GM18499 (cell line): ENCODE measurements at regions not wholly inside any gene's neighbourhood (a gene's known extent, or its start where the extent isn't known, plus 50 kb on each side); places are given as distances from the start of the nearest gene placed in this dataset.

Experiments used
- ATAC-seq: cut with Tn5 transposase; IDR thresholded peaks from one replicate; pipeline ENCODE4 v1.9.1; 2021; ENCODE audit warnings: moderate number of reproducible peaks; ENCODE audit not compliant: insufficient read depth, unreplicated experiment

DNA sequence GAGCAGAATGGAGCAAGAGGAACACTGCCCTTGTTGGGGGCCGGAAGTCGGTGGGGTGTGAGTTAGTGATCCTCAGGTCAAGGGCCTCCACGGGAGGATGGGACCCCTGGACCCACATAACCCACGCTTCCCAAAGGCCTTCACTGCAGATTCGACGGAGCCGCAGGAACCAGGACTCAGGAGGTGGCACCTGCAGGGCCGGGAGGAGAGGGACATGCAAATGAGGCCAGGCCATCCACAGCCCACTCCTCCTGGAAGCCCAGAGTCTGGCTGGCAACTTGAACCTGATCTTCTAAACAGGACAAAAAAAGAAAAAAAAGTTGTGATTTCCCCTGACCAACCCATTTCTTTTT, 299.9 kb downstream of the SOX9 start:
- no peak for ATAC-seq

DNA sequence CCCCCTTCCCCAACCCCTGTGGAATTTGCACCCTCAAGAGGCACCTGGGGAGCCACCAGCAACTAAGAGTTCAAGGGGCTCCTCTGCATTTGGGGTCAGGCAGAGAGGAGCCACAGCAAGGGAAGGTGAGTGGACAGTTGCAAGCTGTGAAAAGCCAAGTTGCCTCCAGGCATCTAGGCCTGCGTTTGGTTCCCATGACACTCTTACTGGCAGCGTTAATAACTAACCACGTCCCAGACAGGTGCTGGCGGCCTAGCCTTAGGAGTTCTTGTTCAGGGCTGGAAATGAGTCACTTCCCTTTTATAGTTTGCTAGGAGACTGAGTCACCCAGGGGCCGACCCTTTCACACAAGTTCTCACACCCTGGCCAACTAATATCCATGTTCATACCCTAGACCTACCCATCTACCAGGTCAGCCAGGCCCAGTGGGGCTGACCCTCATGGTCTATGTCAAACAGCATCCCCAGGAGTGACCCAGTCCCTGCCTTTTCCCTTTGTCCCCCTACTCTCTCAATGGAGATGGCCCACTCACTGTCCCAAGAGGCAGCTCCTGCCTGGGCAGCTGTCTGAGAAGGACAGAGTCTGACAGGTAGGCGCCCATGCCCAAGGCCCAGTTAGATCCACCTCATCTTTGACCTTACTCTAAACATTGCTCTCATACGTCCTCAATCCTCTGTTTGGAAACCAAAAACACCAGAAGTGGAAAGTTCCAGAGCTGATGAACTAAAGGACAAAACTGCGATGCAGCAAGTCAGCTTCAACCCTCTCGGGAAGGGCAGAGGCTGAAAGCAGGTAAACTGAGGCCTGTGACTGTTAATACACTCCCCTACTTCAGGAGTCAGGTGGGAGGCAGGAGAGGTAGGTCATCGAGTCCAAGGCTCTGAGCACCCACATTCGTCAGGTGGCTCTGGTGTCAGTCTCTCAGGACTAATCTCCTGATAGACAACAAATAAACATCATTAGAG, 300.6 kb downstream of the SOX9 start:
- ATAC-seq, result peak; percentile 41

DNA sequence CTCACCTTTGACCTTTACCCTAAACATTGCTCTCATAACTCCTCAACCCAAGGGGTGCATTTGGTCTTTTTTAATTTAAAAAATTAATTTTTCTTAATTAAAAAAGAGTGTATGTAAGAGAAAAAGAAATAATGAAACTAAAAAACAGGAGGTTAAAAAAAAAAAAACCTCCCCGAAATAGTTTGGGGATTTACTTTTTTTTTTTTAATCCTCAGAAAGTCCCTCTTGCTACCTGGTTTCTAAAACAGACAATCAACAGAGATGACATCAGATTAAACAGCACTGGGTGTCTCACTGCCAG, 301.3 kb downstream of the SOX9 start:
- ATAC-seq, result peak; percentile 13

DNA sequence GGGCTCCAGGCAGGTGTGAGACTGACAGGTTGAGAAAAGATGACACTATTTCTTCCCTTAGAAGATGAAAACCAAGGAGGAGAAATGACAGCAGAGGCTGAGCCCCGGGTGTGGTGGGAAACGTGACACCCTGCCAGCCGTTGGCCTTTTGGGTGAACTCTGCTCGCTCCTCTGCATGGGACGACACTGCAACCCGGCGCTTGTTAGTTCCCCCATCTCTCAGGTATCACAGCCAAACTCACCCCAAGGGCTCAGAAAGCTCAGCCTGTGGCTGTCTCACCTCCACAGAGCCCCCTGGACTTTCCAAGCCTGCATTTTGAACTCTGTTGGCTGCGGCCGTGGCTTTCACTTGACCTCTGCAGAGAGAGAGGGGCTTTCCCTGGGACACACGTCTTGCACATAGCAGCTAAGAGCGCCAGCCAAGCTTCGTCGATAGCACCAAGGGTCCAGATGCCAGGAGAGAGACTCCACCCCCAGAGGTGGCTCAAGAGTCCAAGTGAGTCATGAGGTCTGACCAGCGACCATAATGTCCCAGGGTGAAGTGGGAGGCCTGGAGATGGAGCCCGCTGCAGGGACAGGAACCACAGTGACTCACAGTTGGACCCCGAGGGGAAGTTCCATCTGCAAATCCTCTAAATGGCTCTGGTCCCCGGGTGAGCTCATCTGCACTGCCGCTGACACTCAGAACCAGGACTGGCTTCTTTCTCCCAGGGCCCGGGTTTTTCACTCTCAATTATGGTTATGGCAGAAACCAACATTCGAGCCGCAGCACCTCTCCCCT, 301.9 kb downstream of the SOX9 start:
- ATAC-seq, result peak; percentile 29

DNA sequence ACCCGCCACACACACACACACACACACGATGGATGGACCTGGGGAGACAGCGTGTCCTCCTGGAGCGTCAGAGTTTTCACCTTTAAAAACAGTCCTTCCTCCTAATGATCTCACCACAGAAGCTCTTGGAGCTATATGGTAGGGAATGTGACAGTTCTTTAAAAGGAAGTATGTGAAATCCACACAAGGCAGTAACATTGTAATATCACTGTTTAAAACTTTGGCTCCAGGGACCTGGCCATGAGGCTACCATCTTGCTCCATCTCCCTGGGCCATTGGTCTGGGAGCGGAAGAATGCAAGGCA, 302.4 kb downstream of the SOX9 start:
- ATAC-seq, result no peak

DNA sequence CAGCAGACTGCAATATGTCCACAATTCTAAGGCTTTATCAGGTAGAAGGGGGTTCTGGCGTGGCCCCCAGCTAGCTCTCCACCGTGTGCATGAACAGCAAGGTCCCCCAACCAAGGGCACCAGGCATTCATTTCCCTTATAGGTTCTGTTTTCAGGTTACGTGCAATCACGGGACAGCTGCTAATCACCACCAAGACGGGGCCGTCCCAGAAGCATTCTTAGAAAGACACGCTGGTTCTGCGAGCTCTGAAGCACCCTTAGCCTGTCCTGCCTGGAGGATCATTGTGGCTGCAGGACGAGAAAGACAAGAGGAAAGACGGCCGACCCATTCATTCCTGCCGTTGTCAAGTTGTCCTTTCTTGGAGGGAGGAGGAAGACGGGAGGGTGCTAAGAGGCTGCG, 302.9 kb downstream of the SOX9 start:
- no peak for ATAC-seq

DNA sequence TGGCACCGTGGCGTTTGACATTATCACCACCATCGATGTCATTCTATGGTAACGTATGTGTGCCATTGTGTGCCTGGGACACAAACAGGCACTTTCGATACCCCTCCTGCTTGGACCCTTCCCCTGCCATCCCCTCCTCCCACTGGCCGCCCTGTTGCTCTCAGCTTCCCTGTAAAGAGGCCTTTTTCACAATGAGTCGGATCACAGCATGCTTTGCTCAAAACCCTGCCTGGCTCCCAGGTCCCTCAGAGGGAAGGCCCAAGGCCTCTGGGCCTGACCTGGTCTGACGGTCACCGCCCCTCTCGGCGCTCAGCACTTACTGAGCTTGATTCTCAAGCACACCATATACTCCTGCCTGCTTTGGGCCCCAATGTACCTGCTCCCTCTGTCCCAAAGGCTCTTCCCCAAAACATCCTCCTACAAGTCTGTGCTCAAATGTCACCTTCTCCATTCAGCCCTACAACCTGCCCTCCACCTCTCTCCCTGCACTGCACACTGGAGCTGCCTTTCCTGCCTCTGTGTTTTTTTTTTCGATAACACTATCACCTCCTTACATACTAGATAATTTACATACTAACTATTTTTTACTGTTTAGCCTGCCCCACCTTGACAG, 303.8 kb downstream of the SOX9 start:
- no peak for ATAC-seq

DNA sequence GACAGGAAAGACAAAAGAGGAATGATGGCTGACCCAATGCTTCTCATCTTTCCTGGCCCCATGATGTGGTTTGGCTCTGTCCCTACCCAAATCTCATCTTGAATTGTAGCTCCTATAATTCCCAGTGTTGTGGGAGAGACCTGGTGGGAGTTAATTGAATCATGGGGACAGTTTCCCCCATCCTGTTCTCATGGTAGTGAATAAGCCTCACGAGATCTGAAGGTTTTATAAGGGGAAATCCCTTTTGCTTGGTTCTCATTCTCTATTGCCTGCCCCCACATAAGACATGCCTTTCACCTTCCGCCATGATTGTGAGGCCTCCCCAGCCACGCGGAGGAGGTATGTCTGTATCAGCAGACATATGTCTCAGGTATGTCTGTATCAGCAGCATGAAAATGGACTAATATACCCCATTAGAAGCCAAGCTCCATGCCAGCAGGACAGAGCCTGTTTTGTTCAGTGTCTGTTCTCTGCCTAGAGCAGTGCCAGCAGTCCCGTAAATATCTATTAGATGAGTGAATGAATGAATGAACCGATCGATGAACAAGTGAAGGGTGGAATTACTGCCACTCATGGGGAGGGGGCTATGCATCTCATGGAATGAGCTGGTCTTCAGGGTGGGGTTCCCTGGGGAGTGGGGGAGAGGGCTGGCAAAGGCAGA, 304.4 kb downstream of the SOX9 start:
- ATAC-seq, result no peak

DNA sequence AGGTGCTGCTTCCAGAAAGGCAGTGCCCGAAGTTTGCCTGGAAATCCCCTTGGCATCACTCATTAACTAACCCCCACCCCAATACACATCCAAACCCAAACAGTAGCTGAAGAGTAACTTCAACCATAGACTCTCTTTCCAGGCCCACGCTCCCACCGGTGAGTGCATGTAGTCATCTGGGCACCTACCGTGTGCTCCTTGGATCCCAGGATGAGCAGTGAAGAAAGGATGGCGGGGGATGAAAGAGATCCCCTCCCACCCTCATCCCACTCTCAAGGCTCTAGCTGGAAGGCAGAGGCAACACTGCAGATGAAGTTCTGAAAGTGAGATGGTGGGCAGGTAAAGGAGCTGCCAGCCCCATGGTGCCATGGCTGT, 305.0 kb downstream of the SOX9 start:
- no peak for ATAC-seq

DNA sequence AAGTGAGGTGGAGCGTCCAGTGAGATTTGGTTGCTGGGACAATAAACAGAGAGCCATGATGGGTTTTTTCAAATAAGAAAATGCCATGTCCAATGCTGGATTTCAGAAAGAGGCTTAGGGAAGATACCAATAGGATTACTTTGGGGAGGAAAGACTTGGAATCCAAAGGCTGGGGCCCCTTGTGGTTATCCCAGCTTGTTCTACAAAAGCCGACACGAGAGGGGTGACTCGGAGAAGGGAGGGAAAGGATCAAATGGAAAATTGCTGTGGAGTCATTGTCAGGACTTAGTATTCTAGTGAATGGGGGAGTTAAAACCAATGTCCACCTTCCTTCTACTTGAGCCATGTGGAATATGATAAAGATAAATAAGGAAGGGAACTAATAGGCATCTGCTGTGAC, 305.5 kb downstream of the SOX9 start:
- no peak for ATAC-seq

DNA sequence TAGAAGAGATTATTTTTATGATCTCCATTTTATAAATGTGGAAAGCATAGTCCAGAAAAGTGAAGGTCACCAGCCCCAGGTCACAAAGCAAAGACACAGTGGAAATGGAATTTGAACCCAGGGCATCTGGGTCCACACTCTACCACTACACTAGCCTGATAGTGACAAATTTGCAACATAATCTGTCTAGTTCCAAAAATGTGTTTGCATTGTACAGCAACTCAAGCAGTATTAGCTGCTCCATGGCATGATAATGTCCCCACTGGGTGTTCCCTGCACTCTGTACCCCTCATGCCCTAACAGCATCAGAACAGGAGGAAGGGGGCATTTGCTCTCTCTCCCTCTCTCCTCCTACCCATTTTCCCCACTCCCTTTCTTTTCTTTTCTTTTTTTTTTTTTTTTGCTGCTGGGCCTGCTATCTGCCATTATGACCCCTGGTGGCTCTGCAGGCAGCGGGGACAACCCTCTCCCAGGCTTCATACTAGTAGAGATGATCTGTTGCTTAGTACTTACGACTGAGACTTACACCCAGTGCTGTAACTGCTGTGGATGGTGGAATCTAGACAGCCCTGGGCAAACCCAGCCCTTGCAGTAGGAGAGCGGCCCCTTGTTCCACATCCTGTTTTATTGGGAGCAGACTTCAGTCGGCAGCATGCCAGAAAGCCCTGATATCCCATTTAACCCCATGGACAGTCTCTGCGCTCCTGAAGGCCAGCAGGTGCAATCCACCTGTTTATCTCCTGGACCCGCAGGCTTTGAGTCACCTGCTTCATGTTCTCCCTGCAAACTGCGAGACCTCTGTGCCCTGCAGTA, 306.3 kb downstream of the SOX9 start:
- no peak for ATAC-seq

DNA sequence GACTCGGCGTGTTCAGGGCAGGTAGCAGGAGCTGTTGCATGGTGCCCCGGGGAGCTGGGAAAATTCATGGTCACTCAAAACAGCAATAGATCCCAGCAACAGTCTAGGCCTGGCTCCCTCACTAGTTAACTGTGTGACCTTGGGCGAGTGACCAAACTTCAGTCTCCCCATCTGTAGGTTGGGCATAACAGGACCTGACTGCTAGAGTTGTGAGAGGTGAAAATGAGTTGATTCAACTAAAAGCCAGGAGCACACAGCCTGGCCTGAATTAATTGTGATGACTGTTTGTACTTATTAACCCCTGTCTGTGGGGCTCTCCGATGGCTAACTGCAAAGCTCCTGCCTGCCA, 306.9 kb downstream of the SOX9 start:
- ATAC-seq, result no peak

DNA sequence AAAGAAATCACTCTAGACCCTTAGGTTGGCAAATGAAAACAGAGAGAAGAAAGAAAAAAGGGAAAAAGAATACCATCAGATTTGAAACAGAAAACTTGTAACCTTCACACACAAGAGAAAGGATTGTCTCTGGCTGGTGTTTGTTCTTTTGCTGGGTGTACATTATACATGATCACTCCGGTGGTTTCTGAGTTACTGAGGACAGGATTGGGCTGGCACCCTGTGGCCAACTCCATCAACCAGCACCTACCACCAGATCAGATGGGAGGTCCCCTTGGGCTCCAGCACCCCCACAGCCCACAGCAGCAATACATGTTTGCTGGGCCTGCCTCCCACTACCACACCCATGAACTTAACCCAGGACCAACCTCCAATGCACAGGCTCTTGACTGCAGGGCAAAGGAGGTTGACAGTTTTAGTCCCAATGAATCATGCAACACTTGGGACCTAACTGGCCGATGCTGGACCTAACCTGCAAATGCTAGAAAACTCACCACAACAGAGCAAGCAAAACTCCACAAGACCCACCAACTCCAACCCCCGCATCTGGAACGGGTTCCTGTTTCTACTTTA, 308.3 kb downstream of the SOX9 start:
- ATAC-seq, result no peak

DNA sequence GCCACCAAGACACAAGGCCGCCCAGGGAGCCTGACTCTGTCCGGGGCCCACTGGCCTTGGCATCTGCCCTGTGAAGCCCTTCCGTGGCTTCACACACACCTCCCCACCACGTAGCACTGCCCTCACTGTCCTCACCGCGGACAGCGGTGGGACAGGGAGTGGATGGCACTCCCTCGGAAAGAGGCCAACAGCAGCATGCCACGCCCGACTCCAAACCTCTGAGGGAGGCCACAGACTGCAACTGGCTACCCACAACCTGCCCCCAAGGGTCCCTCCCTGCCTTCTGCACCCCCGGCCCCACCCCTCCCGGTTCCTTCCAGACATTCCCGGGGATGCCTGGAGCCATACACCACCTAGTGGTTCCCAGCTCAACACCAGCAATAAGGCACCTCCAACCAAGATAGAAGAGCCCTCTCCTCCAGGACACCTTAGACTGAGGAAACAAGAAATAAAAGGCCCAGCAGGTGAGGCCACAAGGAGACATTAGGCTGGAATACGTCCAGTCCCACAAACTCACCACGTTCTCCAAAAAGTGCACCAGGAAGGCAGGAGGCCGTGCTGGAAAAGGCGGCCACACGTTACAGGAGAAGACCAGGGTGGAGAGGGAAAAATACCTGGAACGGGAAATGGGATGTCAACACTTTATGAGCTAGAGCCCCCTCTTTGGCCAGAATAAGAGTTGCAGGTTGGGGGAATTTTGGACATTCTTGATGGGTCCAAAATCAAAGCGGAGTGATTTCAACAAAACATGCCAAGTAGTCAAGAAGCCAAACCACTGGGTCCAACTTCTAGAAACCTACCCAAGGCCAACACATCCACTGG, 310.0 kb downstream of the SOX9 start:
- no peak for ATAC-seq

DNA sequence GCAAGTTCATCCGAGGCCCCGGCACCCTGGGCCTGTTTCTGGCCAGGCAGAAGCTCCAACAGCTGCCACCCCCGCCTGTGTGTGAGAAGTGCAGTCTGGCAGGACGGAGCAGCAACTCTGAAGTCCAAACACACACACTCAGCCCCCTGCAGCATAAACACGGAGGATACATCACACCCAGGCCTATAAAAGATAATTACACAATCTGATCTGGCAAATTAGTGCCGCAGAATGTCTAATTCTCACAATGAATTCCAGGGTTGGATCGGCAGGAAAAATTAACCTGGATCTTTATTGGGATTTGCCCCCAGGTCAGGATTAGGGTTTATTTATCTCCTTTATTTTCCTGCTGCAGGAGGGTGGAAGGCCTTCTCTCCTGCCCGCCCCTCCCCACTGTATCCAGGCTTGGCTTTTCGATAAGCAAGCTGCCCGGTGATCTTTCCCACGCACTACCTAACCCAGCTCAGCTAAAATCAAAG, 311.4 kb downstream of the SOX9 start:
- no peak for ATAC-seq

DNA sequence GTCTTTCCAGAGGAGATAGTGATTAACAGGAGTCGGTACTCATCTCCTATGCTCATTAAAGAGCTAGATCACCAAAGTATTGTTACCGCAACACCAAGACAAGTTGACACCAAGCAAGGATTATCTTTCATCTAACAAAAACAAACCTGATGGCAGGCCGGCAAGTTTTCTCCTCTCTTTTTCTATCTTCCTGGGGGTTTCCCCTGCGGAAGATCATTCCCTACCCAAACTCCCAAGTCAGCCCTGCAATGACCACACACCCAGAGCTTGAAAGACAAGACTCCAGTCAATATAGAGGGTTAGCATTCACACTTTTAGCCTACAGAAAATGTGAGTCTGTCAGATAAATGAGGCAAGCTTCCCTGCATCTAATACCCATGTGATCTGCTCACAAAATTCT, 312.1 kb downstream of the SOX9 start:
- no peak for ATAC-seq

DNA sequence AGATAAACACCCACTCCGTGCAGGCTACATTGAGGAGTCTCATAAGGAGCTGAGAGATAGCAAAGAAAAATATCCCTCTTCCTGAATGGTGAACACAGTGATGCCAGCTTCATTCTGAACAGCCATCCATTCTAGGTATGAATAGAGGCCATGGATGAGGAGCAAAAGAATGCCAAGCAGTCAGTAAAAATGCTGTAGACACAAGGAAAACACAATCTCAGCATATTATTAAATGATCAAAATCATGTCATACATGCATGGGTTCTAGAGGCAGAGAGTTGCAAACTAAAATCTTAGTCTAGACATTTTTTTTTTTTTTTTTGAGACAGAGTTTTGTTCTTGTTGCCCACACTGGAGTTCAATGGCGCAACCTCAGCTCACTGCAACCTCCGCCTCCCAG, 313.0 kb downstream of the SOX9 start:
- no peak for ATAC-seq

DNA sequence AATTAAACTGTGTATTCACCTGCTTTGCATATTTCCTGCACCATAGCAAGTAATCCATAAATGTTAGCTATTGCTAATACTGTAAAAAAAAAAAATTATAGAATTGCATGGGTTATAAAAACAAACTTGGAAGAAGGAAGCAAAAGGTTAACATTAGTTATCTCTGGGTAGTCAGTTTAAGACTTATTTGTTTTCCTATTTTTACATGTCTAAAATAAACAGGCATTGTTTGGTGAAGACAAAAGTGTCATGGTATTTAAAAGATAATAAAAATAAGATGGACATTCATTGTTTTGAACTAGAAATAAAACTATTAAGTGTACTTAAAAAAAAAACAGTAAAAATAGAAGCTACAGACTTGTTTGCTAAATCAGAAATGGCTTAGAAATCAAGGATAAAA, 313.8 kb downstream of the SOX9 start:
- ATAC-seq, result no peak

DNA sequence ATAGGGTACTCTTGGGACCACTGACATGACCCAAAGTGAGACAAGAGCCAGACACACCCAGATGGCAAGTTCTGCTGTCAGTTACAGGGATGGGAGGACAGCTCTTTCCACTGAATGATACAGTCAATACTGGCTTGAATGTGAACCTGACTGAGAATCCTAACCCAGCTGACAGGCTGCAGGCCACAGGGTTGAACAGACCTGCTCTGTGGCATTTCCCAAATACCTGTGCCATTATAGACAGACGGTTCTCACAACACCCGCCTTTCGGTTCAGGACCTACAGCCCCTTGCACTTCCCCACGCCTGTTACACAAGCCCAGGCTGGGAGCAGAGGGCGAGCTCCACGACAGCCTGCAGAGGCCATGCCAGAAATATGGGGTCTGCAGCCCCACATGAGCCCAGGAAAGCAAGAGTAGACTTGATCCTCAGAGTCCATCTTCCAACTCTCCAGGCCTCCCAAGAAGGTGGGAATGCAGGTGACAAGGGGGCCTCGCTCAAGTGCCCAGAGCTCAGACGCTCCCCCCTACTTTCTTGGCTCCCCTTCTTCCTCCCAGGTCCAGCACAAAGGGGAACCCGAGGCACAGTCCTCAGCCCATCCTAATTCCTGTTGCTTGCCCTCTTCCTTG, 314.3 kb downstream of the SOX9 start:
- no peak for ATAC-seq
